ENCODE measurements at regions not wholly inside any gene's neighbourhood (a gene's known extent, or its start where the extent isn't known, plus 50 kb on each side); places are given as distances from the start of the nearest gene placed in this dataset.

DNA sequence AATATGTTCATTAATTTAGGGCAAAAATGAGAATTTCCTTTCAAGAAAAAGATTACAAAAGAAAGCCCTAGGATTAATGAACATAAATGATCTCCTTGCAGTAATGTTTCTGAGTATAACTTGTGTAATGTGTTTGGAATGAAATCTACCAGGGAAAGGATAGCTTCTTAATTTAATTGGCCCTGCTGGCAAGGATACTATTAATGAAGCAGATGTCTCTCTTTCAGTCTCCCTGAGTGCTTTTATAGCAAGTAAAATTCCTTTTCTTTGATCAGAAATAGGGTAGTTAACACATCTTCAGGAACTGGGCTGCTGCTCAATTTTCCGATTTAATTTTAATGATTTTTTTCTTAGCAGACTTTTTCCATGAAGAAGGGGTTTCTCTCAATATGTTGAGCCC, 379.4 kb upstream of the PDE3A start:
- TF ChIP-seq, protein P1, sequence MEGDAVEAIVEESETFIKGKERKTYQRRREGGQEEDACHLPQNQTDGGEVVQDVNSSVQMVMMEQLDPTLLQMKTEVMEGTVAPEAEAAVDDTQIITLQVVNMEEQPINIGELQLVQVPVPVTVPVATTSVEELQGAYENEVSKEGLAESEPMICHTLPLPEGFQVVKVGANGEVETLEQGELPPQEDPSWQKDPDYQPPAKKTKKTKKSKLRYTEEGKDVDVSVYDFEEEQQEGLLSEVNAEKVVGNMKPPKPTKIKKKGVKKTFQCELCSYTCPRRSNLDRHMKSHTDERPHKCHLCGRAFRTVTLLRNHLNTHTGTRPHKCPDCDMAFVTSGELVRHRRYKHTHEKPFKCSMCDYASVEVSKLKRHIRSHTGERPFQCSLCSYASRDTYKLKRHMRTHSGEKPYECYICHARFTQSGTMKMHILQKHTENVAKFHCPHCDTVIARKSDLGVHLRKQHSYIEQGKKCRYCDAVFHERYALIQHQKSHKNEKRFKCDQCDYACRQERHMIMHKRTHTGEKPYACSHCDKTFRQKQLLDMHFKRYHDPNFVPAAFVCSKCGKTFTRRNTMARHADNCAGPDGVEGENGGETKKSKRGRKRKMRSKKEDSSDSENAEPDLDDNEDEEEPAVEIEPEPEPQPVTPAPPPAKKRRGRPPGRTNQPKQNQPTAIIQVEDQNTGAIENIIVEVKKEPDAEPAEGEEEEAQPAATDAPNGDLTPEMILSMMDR (IDR thresholded peaks at IDR 0.05): no peak
- no peak for TF ChIP-seq POLR2A (IDR thresholded peaks at IDR 0.05)

Measured in heart left ventricle (tissue), 13 donors.